ENCODE measurements at regions not wholly inside any gene's neighbourhood (a gene's known extent, or its start where the extent isn't known, plus 50 kb on each side); places are given as distances from the start of the nearest gene placed in this dataset.
A peak's percentile ranks its signal among the peaks of the same experiment; 100 is the strongest.

GRCh38 chr7:13049946-13050345, 362.5 kb downstream of the ARL4A start:
- Mint-ChIP-seq H3K9me3 (no peaks in the 10 kb centered on the region), H3K27me3 (no peaks in the 10 kb centered on the region), H3K36me3 (ENCODE audit: insufficient read depth) (no peaks in the 10 kb centered on the region), H3K27ac (ENCODE audit: low read depth) (no peak overlapping the region), H3K4me1 (no peaks in the 10 kb centered on the region), H3K4me3 (no peak overlapping the region)
- no peak for ATAC-seq (replicated peaks; ENCODE audit: extremely low read depth, poor library complexity, severe bottlenecking)
- DNase-seq (ENCODE audit: low spot score in 2 of 2) = no peak

- no peak overlapping the region for H3K27ac Mint-ChIP-seq (ENCODE audit: low read depth)
- H3K27me3 Mint-ChIP-seq = no peaks in the 10 kb centered on the region
- H3K4me1 Mint-ChIP-seq = no peaks in the 10 kb centered on the region
- H3K4me3 Mint-ChIP-seq = no peak overlapping the region
- H3K9me3 Mint-ChIP-seq = no peaks in the 10 kb centered on the region
- DNase-seq (ENCODE audit: low spot score in 2 of 2) = no peak
- no peaks in the 10 kb centered on the region for H3K36me3 Mint-ChIP-seq (ENCODE audit: insufficient read depth)
- no peak for ATAC-seq (replicated peaks; ENCODE audit: extremely low read depth, poor library complexity, severe bottlenecking)
Measured at GRCh38 chr7:13050703-13051102, 363.3 kb downstream of the ARL4A start.

- H3K27me3 Mint-ChIP-seq = no peaks in the 10 kb centered on the region
- DNase-seq (ENCODE audit: low spot score in 2 of 2) (no peak), ATAC-seq (replicated peaks; ENCODE audit: extremely low read depth, poor library complexity, severe bottlenecking) (no peak)
- no peaks in the 10 kb centered on the region for H3K36me3 Mint-ChIP-seq (ENCODE audit: insufficient read depth)
- no peaks in the 10 kb centered on the region for H3K9me3 Mint-ChIP-seq
- H3K4me1 Mint-ChIP-seq = peaks cover 10% of the 10 kb centered on the region
- H3K27ac Mint-ChIP-seq (ENCODE audit: low read depth) = no peak overlapping the region
- H3K4me3 Mint-ChIP-seq = no peak overlapping the region
Measured at GRCh38 chr7:13055732-13056368, 368.4 kb downstream of the ARL4A start.

- Mint-ChIP-seq H3K4me3 (peak overlapping the region; percentile 18), H3K27ac (ENCODE audit: low read depth) (peak overlapping the region; percentile 3), H3K4me1 (peaks cover 10% of the 10 kb centered on the region), H3K27me3 (no peaks in the 10 kb centered on the region), H3K9me3 (no peaks in the 10 kb centered on the region), H3K36me3 (ENCODE audit: insufficient read depth) (no peaks in the 10 kb centered on the region)
- DNase-seq (ENCODE audit: low spot score in 2 of 2) = no peak
- no peak for ATAC-seq (replicated peaks; ENCODE audit: extremely low read depth, poor library complexity, severe bottlenecking)
Measured at GRCh38 chr7:13057462-13058200, 370.2 kb downstream of the ARL4A start.

GRCh38 chr7:13060173-13060572, 372.7 kb downstream of the ARL4A start:
- Mint-ChIP-seq H3K36me3 (ENCODE audit: insufficient read depth) (no peaks in the 10 kb centered on the region), H3K4me3 (no peak overlapping the region), H3K9me3 (no peaks in the 10 kb centered on the region), H3K27ac (ENCODE audit: low read depth) (no peak overlapping the region), H3K4me1 (peaks cover 10% of the 10 kb centered on the region), H3K27me3 (peaks cover 10% of the 10 kb centered on the region)
- ATAC-seq (replicated peaks; ENCODE audit: extremely low read depth, poor library complexity, severe bottlenecking) (no peak), DNase-seq (ENCODE audit: low spot score in 2 of 2) (no peak)

- H3K27ac Mint-ChIP-seq (ENCODE audit: low read depth) = no peak overlapping the region
- H3K9me3 Mint-ChIP-seq = no peaks in the 10 kb centered on the region
- H3K27me3 Mint-ChIP-seq = peaks cover 10% of the 10 kb centered on the region
- DNase-seq (ENCODE audit: low spot score in 2 of 2) (no peak), ATAC-seq (replicated peaks; ENCODE audit: extremely low read depth, poor library complexity, severe bottlenecking) (no peak)
- no peaks in the 10 kb centered on the region for H3K36me3 Mint-ChIP-seq (ENCODE audit: insufficient read depth)
- peaks cover 10% of the 10 kb centered on the region for H3K4me1 Mint-ChIP-seq
- H3K4me3 Mint-ChIP-seq = no peak overlapping the region
Measured at GRCh38 chr7:13061115-13061514, 373.7 kb downstream of the ARL4A start.

GRCh38 chr7:13062631-13063030, 375.2 kb downstream of the ARL4A start:
- ATAC-seq (replicated peaks; ENCODE audit: extremely low read depth, poor library complexity, severe bottlenecking) = no peak
- no peaks in the 10 kb centered on the region for H3K36me3 Mint-ChIP-seq (ENCODE audit: insufficient read depth)
- peaks cover 16% of the 10 kb centered on the region for H3K27me3 Mint-ChIP-seq

GRCh38 chr7:13067036-13067435, 379.6 kb downstream of the ARL4A start:
- Mint-ChIP-seq H3K4me1 (no peaks in the 10 kb centered on the region), H3K9me3 (no peaks in the 10 kb centered on the region)
- no peak for DNase-seq (ENCODE audit: low spot score in 2 of 2)

More at GRCh38 chr7:13062631-13063030, 375.2 kb downstream of the ARL4A start:
- no peak overlapping the region for H3K27ac Mint-ChIP-seq (ENCODE audit: low read depth)
- no peak for DNase-seq (ENCODE audit: low spot score in 2 of 2)
- H3K4me1 Mint-ChIP-seq = peaks cover 5% of the 10 kb centered on the region
- H3K9me3 Mint-ChIP-seq = no peaks in the 10 kb centered on the region
- H3K4me3 Mint-ChIP-seq = no peak overlapping the region

GRCh38 chr7:13068032-13068431, 380.6 kb downstream of the ARL4A start:
- Mint-ChIP-seq H3K27me3 (peaks cover 20% of the 10 kb centered on the region), H3K27ac (ENCODE audit: low read depth) (no peak overlapping the region)
- ATAC-seq (replicated peaks; ENCODE audit: extremely low read depth, poor library complexity, severe bottlenecking) = no peak

More at GRCh38 chr7:13067036-13067435, 379.6 kb downstream of the ARL4A start:
- Mint-ChIP-seq H3K4me3 (no peak overlapping the region), H3K27ac (ENCODE audit: low read depth) (no peak overlapping the region), H3K27me3 (peaks cover 20% of the 10 kb centered on the region), H3K36me3 (ENCODE audit: insufficient read depth) (peaks cover 2% of the 10 kb centered on the region)
- no peak for ATAC-seq (replicated peaks; ENCODE audit: extremely low read depth, poor library complexity, severe bottlenecking)

DNA sequence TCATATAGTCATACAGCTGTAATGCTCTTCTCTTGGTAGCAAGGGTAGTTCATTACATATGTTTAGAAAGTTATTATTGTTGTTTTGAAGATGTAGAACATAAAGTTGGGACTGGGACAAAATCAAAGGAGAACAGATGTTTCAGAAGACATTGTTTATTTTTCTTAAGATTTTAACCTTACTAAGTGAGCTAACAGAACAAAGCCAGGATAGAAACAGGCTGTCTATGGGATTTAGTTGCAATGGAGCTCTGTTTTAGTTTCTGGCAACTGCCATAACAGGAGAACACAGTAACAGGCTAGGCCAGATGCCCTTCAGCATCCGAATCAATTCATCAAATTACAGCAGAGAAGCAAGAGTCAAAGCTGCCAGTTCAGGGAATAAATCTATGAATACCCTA, 382.4 kb downstream of the ARL4A start:
- peaks cover 2% of the 10 kb centered on the region for H3K36me3 Mint-ChIP-seq (ENCODE audit: insufficient read depth)

More at GRCh38 chr7:13068032-13068431, 380.6 kb downstream of the ARL4A start:
- no peak for DNase-seq (ENCODE audit: low spot score in 2 of 2)
- H3K36me3 Mint-ChIP-seq (ENCODE audit: insufficient read depth) = peaks cover 2% of the 10 kb centered on the region
- H3K9me3 Mint-ChIP-seq = no peaks in the 10 kb centered on the region
- H3K4me1 Mint-ChIP-seq = no peaks in the 10 kb centered on the region
- H3K4me3 Mint-ChIP-seq = no peak overlapping the region

DNA sequence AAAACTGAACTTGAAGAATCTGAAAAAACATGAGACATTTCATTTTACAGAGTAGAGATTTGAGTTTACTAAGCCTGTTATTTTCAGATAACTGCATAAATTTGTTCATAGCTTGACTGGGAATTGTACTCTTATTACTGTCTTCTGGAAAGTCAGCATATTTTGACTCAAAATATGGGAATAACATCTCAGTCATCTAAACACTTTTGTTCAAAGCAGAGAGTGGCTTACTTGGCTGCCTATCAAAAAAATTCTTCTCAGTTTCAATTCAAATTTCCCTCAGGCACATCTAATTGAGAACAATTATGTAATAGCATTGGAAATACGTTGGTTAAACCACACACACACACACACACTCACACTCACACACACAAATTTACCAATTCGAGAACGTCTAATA, 384.6 kb downstream of the ARL4A start:
- H3K9me3 Mint-ChIP-seq = no peaks in the 10 kb centered on the region
- peaks cover 2% of the 10 kb centered on the region for H3K36me3 Mint-ChIP-seq (ENCODE audit: insufficient read depth)
- ATAC-seq (replicated peaks; ENCODE audit: extremely low read depth, poor library complexity, severe bottlenecking) (no peak), DNase-seq (ENCODE audit: low spot score in 2 of 2) (no peak)
- H3K4me3 Mint-ChIP-seq = no peak overlapping the region
- peaks cover 10% of the 10 kb centered on the region for H3K27me3 Mint-ChIP-seq
- no peaks in the 10 kb centered on the region for H3K4me1 Mint-ChIP-seq
- H3K27ac Mint-ChIP-seq (ENCODE audit: low read depth) = no peak overlapping the region

More for the DNA sequence above, 382.4 kb downstream of the ARL4A start:
- no peak for ATAC-seq (replicated peaks; ENCODE audit: extremely low read depth, poor library complexity, severe bottlenecking)
- Mint-ChIP-seq H3K4me1 (no peaks in the 10 kb centered on the region), H3K27ac (ENCODE audit: low read depth) (no peak overlapping the region), H3K27me3 (peaks cover 10% of the 10 kb centered on the region), H3K4me3 (no peak overlapping the region), H3K9me3 (no peaks in the 10 kb centered on the region)
- DNase-seq (ENCODE audit: low spot score in 2 of 2) = no peak

- DNase-seq (ENCODE audit: low spot score in 2 of 2) (no peak), ATAC-seq (replicated peaks; ENCODE audit: extremely low read depth, poor library complexity, severe bottlenecking) (no peak)
- Mint-ChIP-seq H3K27me3 (peaks cover 11% of the 10 kb centered on the region), H3K27ac (ENCODE audit: low read depth) (no peak overlapping the region), H3K36me3 (ENCODE audit: insufficient read depth) (no peaks in the 10 kb centered on the region), H3K4me1 (no peaks in the 10 kb centered on the region), H3K4me3 (no peak overlapping the region), H3K9me3 (no peaks in the 10 kb centered on the region)
Measured at GRCh38 chr7:13077466-13077865, 390.0 kb downstream of the ARL4A start.

GRCh38 chr7:13078105-13078504, 390.7 kb downstream of the ARL4A start:
- Mint-ChIP-seq H3K4me1 (no peaks in the 10 kb centered on the region), H3K27ac (ENCODE audit: low read depth) (no peak overlapping the region), H3K9me3 (no peaks in the 10 kb centered on the region), H3K4me3 (no peak overlapping the region), H3K36me3 (ENCODE audit: insufficient read depth) (no peaks in the 10 kb centered on the region), H3K27me3 (peaks cover 11% of the 10 kb centered on the region)
- no peak for DNase-seq (ENCODE audit: low spot score in 2 of 2)
- ATAC-seq (replicated peaks; ENCODE audit: extremely low read depth, poor library complexity, severe bottlenecking) = no peak

Data from central memory CD8-positive, alpha-beta T cell (primary cell).